Retina (tissue), 1 donor: ENCODE measurements at regions not wholly inside any gene's neighbourhood (a gene's known extent, or its start where the extent isn't known, plus 50 kb on each side); places are given as distances from the start of the nearest gene placed in this dataset.

Source experiments
- DNase-seq: peaks from one replicate; pipeline ENCODE4 v3.0.0-alpha.2; 2016

GRCh38 chr17:34414339-34414738 is 51.3 kb upstream of the CCL1 start:
- DNase-seq, result no peak

GRCh38 chr17:34413443-34414119 is 50.5 kb upstream of the CCL1 start:
- no peak for DNase-seq

DNA sequence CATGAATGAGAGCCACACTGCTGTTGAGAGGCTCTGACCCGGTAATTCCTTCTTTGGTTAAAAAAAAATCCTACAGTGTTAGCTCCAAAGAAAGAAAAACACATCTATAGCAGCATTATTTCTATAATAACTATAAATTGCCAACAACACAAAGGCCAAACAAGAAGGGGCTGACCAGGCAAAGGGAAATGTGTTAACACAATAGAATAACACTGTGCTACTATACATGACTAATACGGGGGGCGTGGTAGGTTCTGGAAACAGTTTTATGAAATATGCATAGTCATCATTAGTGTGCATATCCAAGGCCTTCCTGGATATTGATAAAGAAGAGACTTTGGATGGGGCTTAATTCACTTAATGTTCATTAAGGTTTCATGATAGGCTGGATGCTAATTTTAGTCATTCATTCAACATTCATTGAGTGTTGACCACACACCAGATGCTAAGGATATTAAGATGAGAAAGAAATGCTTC is 50.0 kb upstream of the CCL1 start:
- DNase-seq, result no peak
